ENCODE measurements at regions not wholly inside any gene's neighbourhood (a gene's known extent, or its start where the extent isn't known, plus 50 kb on each side); places are given as distances from the start of the nearest gene placed in this dataset.

DNA sequence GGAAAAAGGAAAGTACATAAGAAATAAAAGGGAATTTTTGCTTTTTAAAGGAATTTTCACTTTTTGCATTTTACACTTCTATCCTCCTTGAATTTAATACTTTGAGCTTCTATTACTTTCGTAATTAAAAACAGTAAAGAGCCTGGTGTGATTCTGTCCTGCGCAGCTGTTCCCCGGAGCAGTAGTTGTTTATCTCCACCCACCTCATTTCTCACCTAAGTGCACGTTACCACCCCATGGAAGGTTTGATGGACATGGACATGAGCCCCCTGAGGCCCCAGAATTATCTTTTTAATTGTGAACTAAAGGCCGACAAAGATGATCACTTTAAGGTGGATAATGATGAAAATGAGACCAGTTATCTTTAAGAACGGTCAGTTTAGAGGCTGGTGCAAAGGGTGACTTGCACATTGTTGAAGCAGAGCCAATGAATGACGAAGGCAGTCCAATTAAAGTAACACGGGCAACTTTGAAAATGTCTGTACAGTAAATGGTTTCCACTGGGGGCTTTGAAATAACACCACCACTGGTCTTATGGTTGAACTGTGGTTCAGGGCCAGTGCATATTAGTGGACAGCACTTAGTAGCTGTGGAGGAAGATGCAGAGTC lies 52.1 kb upstream of the TEX13D start:
- no peak for DNase-seq (ENCODE audit: low read depth in 4 of 4, low spot score in 1 of 4)

DNA sequence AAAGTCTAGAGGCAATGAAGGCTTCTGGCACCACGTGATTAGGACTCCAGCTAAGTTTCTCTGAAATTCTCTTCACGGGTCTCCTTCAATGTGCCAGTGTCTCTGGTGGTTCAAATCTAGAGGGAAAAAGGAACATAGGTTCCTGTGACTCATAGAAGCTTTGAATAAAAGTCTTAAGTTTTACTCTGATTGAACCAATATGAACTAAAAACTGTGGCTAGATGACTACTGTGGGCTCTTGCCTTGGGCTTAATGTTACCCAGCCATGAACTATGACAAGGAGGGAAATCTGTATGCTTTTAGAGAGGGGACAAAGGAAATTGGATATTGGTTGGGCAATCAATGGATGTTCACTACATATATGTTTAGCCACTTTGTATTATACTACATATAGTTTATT lies 49.9 kb upstream of the TEX13D start:
- DNase-seq (ENCODE audit: low read depth in 4 of 4, low spot score in 1 of 4), result no peak
